PC-3 (cell line): ENCODE measurements at regions not wholly inside any gene's neighbourhood (a gene's known extent, or its start where the extent isn't known, plus 50 kb on each side); places are given as distances from the start of the nearest gene placed in this dataset.

Experiments used
- ATAC-seq: fragments of 200-7000 bp; cut with Tn5 transposase; 2 replicates; pipeline ENCODE4 v1.9.1; 2020; ENCODE audit warnings: mild to moderate bottlenecking, moderate library complexity
- BruUV-seq: library from RNA; stranded (reverse); fragments of 400-500 nt; replicated peaks from 2 replicates; lab custom pipeline; 2021; lab: Mats Ljungman, UMichigan
- CTCF ChIA-PET: fragments of 300-600 bp; sonication (Branson Sonifier 250); formaldehyde crosslinking; loops from one replicate; lab custom pipeline; 2022; ENCODE audit warnings: antibody characterized with exemption; lab: Charles Lee
- POLR2A ChIA-PET: fragments of 300-600 bp; sonication (Branson Sonifier 250); formaldehyde crosslinking; loops from one replicate; lab custom pipeline; 2022; ENCODE audit warnings: antibody characterized with exemption; ENCODE audit not compliant: unreplicated experiment; lab: Charles Lee
- DNase-seq: peaks from one replicate; pipeline ENCODE4 v3.0.0-alpha.2; 2015
- H2AFZ ChIP-seq: fragments of 300-600 bp; sonication (generic); 2 replicates; pipeline ENCODE4 v1.6.0; 2016; ENCODE audit warnings: antibody characterized with exemption, low read length
- H3F3A ChIP-seq: fragments of 300-600 bp; sonication (generic); one replicate; pipeline ENCODE4 v1.6.0; 2017; ENCODE audit warnings: antibody characterized with exemption, low read length, control low read depth, mild to moderate bottlenecking; ENCODE audit not compliant: unreplicated experiment
- H3K27ac ChIP-seq: fragments of 300-600 bp; sonication (generic); 2 replicates; pipeline ENCODE4 v1.5.1; 2016; ENCODE audit warnings: mild to moderate bottlenecking, low read length
- H3K27me3 ChIP-seq: fragments of 300-600 bp; sonication (generic); 2 replicates; pipeline ENCODE4 v1.6.1; 2016; ENCODE audit warnings: low read length, mixed read lengths
- H3K36me3 ChIP-seq: fragments of 300-600 bp; sonication (generic); 2 replicates; pipeline ENCODE4 v1.6.1; 2016; ENCODE audit warnings: low read depth, mixed run types, low read length, mixed read lengths
- H3K4me1 ChIP-seq: fragments of 300-600 bp; sonication (generic); 2 replicates; pipeline ENCODE4 v1.5.1; 2016; ENCODE audit warnings: low read length; ENCODE audit not compliant: insufficient read depth
- H3K4me2 ChIP-seq: fragments of 300-600 bp; sonication (generic); 2 replicates; pipeline ENCODE4 v1.6.0; 2016; ENCODE audit warnings: low read length
- H3K4me3 ChIP-seq: fragments of 300-600 bp; sonication (generic); 2 replicates; pipeline ENCODE4 v1.5.1; 2016; ENCODE audit warnings: mild to moderate bottlenecking, low read length, mixed read lengths
- H3K79me2 ChIP-seq: fragments of 300-600 bp; sonication (generic); 2 replicates; pipeline ENCODE4 v1.6.1; 2017; ENCODE audit warnings: low read length, mixed read lengths
- H3K9ac ChIP-seq: fragments of 300-600 bp; sonication (generic); 2 replicates; pipeline ENCODE4 v1.6.0; 2016; ENCODE audit warnings: mild to moderate bottlenecking, low read length
- H3K9me2 ChIP-seq: fragments of 300-600 bp; sonication (generic); replicated peaks from 2 replicates; pipeline ENCODE4 v1.6.1; 2016; ENCODE audit warnings: mixed run types, low read length, mixed read lengths
- H3K9me3 ChIP-seq: fragments of 300-600 bp; sonication (generic); 2 replicates; pipeline ENCODE4 v1.6.1; 2016; ENCODE audit warnings: low read length, mixed read lengths
- H4K20me1 ChIP-seq: fragments of 300-600 bp; sonication (generic); 2 replicates; pipeline ENCODE4 v1.6.1; 2016; ENCODE audit warnings: low read length, mixed read lengths
- EZH2 ChIP-seq: fragments of 300-600 bp; sonication (generic); IDR thresholded peaks from one replicate; pipeline ENCODE4 v1.6.1; 2017; ENCODE audit warnings: antibody characterized with exemption, mild to moderate bottlenecking, low read length; ENCODE audit not compliant: unreplicated experiment
- EZH2phosphoT487 ChIP-seq: fragments of 300-600 bp; sonication (generic); IDR thresholded peaks from 2 replicates; pipeline ENCODE4 v1.6.1; 2018; ENCODE audit warnings: mild to moderate bottlenecking, antibody characterized with exemption, low read length, borderline replicate concordance
- intact Hi-C: fragments of 100-400 bp; cut with micrococcal nuclease; formaldehyde crosslinking; loops from 2 replicates; pipeline ENCODE4 v1.9.0; 2023
- TF ChIP-seq, protein P1 (sequence below): fragments of 300-600 bp; sonication (generic); conservative IDR thresholded peaks from 2 replicates; pipeline ENCODE4 v1.5.1; 2017; ENCODE audit warnings: antibody characterized with exemption, low read depth, mild to moderate bottlenecking, low read length

DNA sequence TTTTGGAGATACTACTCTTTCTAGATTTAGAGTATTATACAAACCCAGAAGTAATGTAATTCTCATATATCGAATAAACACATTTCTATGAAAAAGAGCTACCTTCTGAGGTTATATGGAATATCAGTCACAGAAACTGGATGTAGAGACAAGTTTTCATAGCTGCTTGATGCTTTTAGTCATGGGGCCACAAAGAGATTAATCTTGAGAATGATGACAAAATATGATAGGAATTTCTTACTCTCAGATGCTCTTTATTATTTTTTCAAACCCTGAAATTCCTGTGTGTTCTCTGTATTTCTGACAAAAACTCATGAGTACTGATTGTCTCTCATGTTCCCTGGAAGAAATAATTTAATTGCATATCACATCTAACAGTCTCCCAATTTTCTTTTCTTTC is 662.5 kb downstream of the RAPGEF2 start:
- TF ChIP-seq EZH2 (no peak), EZH2phosphoT487 (no peak)
- TF ChIP-seq, protein P1, sequence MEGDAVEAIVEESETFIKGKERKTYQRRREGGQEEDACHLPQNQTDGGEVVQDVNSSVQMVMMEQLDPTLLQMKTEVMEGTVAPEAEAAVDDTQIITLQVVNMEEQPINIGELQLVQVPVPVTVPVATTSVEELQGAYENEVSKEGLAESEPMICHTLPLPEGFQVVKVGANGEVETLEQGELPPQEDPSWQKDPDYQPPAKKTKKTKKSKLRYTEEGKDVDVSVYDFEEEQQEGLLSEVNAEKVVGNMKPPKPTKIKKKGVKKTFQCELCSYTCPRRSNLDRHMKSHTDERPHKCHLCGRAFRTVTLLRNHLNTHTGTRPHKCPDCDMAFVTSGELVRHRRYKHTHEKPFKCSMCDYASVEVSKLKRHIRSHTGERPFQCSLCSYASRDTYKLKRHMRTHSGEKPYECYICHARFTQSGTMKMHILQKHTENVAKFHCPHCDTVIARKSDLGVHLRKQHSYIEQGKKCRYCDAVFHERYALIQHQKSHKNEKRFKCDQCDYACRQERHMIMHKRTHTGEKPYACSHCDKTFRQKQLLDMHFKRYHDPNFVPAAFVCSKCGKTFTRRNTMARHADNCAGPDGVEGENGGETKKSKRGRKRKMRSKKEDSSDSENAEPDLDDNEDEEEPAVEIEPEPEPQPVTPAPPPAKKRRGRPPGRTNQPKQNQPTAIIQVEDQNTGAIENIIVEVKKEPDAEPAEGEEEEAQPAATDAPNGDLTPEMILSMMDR: no peak
- intact Hi-C loops: loop anchor here (10.0 kb wide), 1 partner anchor 119 kb away; no protein-coding TSS in a partner anchor

DNA sequence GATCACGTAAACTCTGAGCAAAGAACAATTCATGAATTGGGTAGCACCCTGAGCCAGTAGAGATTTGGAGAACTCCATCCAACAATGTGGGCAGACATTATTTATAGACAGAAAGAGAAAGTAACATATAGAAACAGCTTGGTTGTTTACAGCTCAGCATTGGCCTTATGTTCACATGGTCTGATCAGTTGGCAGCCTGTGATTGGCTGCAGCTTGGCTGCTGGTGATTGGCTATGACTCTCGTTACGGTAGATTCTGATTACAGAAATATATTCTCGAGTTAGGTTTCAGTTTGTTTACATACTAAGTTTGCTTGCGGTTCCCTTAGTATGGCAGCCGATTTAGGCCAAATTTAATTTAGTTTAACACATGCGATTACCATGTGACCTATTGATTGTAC is 663.4 kb downstream of the RAPGEF2 start:
- intact Hi-C loops: loop anchor here (10.0 kb wide), 1 partner anchor 119 kb away; no protein-coding TSS in a partner anchor
- no peak for ATAC-seq
- no peak overlapping the region for H3K4me3 ChIP-seq
- TF ChIP-seq EZH2: no peak
- TF ChIP-seq EZH2phosphoT487: no peak
- TF ChIP-seq, protein P1: no peak
- H2AFZ ChIP-seq: no peak overlapping the region
- CTCF ChIA-PET: no interaction called here
- POLR2A ChIA-PET: no interaction called here
- no peaks in the 10 kb centered on the region for H3K4me1 ChIP-seq
- H3K9me3 ChIP-seq: no peaks in the 10 kb centered on the region
- no TSS peak for BruUV-seq
- H4K20me1 ChIP-seq: no peaks in the 10 kb centered on the region
- H3K4me2 ChIP-seq: no peak overlapping the region
- H3K27ac ChIP-seq: no peak overlapping the region
- no peaks in the 10 kb centered on the region for H3K9me2 ChIP-seq
- no peak overlapping the region for H3K9ac ChIP-seq
- H3K79me2 ChIP-seq: no peaks in the 10 kb centered on the region
- no peaks in the 10 kb centered on the region for H3K36me3 ChIP-seq
- H3F3A ChIP-seq: no peaks in the 10 kb centered on the region
- no peak for DNase-seq
- H3K27me3 ChIP-seq: no peaks in the 10 kb centered on the region

More for the DNA sequence above, 662.5 kb downstream of the RAPGEF2 start:
- Histone ChIP-seq H3K9me3 (no peaks in the 10 kb centered on the region), H3K4me1 (no peaks in the 10 kb centered on the region), H3K27ac (no peak overlapping the region), H3K4me2 (no peak overlapping the region), H3K36me3 (no peaks in the 10 kb centered on the region), H4K20me1 (no peaks in the 10 kb centered on the region), H3K9me2 (no peaks in the 10 kb centered on the region), H3K4me3 (no peak overlapping the region), H3K79me2 (no peaks in the 10 kb centered on the region), H3K9ac (no peak overlapping the region), H2AFZ (no peak overlapping the region), H3K27me3 (no peaks in the 10 kb centered on the region), H3F3A (no peaks in the 10 kb centered on the region)
- DNase-seq (peak; percentile 14), ATAC-seq (no peak)
- POLR2A ChIA-PET: no interaction called here
- no TSS peak for BruUV-seq
- CTCF ChIA-PET: no interaction called here

DNA sequence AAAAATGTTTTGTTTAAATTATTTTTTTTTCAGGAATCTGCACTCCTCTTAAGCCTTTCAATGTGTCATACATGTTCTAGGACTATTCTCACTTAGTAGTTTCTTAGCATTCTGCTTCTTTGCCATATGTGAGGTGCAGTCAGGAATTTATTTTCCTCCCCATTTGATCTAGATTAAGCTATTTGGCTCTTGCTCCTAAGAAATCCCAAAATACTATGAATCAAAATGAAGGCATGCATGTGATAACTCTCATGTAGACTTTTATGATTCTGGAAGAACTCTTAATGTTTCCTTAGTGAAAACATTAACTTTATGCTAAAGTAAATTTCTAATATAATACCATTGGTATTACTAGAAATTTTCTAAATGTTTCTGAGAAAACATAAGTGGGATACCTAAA is 664.5 kb downstream of the RAPGEF2 start:
- H3K9ac ChIP-seq: no peak overlapping the region
- H3K27ac ChIP-seq: no peak overlapping the region
- TF ChIP-seq, protein P1: no peak
- no peak for TF ChIP-seq EZH2
- TF ChIP-seq EZH2phosphoT487: no peak
- H3K4me3 ChIP-seq: no peak overlapping the region
- no peaks in the 10 kb centered on the region for H3K9me2 ChIP-seq
- ATAC-seq (no peak), DNase-seq (no peak)
- no peaks in the 10 kb centered on the region for H3K36me3 ChIP-seq
- POLR2A ChIA-PET: no interaction called here
- no peaks in the 10 kb centered on the region for H3K27me3 ChIP-seq
- intact Hi-C loops: loop anchor here (10.0 kb wide), 1 partner anchor 117 kb away; no protein-coding TSS in a partner anchor
- H3K4me2 ChIP-seq: no peak overlapping the region
- CTCF ChIA-PET: no interaction called here
- no peaks in the 10 kb centered on the region for H3K4me1 ChIP-seq
- H4K20me1 ChIP-seq: no peaks in the 10 kb centered on the region
- no peaks in the 10 kb centered on the region for H3F3A ChIP-seq
- no peak overlapping the region for H2AFZ ChIP-seq
- H3K9me3 ChIP-seq: no peaks in the 10 kb centered on the region
- no peaks in the 10 kb centered on the region for H3K79me2 ChIP-seq
- BruUV-seq: no TSS peak
